ENCODE measurements at regions not wholly inside any gene's neighbourhood (a gene's known extent, or its start where the extent isn't known, plus 50 kb on each side); places are given as distances from the start of the nearest gene placed in this dataset.

- no peak for DNase-seq
These were observed 421.5 kb upstream of the USP24 start for GRCh38 chr1:55636696-55637095.

- DNase-seq: no peak
These were observed 420.7 kb upstream of the USP24 start for GRCh38 chr1:55635856-55636255.

- DNase-seq: no peak
These were observed 419.4 kb upstream of the USP24 start for GRCh38 chr1:55634516-55634915.

GRCh38 chr1:55632906-55633305 is 417.7 kb upstream of the USP24 start:
- no peak for DNase-seq

DNA sequence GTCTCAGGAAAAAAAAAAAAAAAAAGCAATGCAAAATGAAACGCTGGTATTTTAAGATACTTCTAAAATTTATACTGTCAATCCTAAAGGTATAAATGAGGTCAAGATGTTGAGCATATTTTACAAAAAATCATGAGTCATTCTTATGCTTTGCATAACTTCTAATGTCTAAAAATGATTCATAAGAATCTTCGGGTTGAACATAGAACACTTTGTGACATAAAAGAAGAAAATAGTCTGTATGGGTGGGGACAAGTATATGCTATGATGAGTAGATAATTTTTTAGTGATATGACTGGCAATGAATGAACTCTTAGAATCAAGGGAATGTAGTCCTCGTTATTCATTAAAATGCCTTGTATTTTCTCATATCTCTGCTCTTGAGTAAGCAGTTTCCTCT is 416.9 kb upstream of the USP24 start:
- DNase-seq: no peak

- no peak for DNase-seq
These were observed 416.3 kb upstream of the USP24 start for GRCh38 chr1:55631509-55631908.

DNA sequence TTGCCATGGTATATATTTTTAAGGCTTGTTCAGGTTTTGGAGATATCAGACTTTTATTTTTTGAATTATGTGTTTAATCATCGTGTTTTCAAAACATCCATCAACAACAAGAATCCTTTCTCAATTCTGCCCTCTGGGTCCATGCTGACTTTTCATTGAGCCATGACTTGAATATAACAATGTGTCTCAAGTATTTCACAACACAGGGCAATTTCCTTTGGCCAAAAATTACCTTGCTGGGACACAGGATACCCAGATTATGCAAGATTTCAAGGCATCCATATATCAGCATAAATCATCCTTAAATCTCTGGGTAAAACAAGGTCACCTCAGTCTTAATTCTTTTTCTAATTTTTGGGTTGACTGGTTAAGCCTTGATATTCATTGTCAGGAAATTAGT is 411.2 kb upstream of the USP24 start:
- DNase-seq: no peak

DNA sequence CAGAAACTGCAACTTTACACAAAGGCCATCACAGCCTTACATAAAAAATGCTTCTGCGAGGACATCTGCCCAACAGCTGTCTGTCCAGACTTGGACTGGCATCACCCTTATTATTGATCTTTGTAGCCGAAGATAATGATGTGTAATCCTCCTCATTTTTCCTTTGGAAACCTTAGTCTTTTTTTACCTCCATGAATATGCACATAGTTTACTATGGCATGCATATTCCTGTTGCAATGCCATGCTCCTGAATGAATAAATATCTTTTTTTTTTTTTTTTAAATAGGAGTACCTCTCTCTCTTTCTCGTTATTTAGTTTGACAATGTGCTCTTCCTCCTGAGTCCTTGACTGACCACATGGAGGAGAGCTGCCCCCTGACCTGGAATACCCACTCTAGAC is 409.6 kb upstream of the USP24 start:
- no peak for DNase-seq

GRCh38 chr1:55623311-55623710 is 408.1 kb upstream of the USP24 start:
- DNase-seq: no peak

DNA sequence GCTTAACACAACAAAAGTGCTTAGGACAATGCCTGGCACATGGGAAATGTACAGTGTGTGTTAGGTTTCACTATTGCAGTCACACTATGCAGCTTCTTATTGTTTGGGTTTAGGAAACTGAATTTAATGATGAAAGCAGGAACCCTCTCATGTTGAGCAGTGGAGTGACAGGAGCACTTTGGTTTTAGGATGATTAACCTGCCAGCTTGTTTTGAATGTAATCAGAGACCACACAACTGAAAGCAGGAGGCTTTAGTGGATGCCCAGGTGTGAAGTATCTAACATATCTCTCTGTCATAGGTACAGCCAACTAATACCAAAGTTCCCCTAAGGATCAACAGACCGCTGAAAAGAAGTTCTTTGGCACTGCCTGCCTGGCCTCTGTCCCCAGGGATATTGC is 406.9 kb upstream of the USP24 start:
- DNase-seq: no peak

- DNase-seq: no peak
These were observed 403.0 kb upstream of the USP24 start for GRCh38 chr1:55618199-55618598.

DNA sequence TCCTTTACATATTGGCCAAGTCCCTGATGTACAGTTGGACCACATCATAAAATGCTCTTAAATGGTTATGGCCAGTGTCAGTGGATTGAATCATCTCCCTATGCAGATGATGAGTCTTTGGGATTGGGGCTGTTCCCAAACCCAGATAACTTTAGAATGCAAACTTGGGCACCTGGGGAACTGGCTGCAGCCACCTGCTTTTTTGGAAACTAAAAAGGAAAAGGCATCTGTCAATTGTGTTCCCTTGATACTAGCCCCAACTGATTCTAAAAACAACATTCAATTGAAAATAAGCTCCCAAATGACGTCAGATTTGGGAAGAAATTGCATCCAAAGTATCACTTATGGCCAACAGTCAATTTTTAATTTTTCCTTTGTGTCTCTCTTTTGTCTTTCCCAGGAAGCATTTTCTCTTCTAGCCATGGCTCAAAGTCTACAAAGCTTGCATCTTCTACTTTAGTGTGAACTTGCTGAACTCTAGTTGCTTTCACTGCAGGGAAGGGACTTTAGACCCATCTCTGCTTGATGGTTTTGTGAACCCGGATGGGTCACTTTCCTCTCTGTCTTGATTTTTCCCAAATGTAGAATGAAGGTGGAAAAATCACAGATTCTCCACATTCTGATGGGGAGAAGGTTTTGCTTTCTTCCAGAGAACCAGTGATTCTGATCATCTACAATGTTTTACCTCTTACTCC is 402.3 kb upstream of the USP24 start:
- DNase-seq: no peak

DNA sequence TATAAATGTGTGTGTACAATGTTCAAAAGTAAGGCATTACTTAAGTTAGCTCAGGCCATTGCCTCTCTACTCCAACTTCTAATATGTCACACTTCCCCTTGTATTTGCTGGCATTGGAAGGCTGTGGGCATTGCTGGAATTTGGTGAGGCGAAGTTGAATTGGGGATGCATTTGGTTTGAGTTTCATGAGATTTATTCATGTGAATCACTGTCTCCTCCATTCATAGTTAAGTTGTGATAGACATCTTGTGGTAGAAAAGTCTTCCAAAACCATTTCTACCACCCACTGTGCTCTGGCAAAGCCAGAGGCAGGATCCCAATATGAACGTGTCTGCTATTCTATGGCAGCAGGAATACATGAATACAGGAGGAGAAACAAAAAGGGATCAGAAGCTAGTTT is 397.8 kb upstream of the USP24 start:
- no peak for DNase-seq

DNA sequence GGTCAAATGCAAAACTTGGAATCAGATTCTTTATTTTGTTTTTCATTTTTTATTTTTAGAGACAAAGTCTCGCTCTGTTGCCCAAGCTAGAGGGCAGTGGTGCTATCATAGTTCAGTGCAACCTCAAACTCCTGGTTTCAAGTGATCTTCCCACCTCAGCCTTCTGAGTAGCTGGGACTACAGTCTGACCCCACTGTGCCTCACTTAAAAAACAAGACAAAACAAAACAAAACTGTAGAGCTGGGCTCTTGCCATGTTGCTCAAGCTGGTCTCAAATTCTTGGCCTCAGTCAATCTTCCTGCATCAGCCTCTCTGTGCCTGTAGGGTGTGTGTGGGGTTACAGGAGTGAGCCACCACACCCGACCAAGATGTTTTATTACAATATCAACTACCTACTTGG is 396.0 kb upstream of the USP24 start:
- DNase-seq: no peak

DNA sequence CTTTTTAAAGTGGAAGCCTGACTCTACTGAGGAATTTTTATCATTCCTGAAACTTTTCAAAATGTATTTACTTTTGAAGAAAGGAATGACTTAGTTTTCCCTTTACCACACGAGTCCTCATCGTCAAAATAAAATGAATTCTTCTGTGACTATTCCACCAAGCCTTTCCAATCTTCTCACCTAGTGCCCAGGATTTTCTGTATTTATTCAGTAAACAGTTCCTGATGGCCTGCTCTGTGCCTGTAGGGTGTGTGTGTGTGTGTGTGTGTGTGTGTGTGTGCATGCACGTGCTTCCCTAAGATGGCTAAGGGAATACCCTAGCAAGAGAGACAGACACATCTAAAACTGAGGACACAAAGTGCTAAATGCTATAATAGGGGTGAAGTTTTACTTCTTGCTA is 395.0 kb upstream of the USP24 start:
- no peak for DNase-seq

DNA sequence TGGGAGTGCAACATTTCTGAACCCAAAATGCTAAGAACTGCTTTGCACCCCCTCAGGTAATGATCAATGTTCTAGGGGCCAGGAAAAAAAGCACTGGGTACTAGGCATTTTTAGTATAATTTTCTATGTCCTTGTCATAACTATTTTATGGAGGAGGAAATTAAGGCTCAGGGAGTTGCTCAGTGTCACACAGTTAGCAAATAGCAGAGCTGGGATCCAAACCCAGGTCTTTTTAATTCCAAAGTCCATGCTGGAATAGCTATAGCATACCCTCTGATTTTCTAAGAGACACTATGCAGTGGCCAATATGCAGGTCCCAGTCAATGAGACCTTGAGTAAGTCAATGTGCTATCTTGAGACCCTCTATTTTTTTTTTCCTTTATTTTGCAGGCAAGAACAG is 394.5 kb upstream of the USP24 start:
- no peak for DNase-seq

DNA sequence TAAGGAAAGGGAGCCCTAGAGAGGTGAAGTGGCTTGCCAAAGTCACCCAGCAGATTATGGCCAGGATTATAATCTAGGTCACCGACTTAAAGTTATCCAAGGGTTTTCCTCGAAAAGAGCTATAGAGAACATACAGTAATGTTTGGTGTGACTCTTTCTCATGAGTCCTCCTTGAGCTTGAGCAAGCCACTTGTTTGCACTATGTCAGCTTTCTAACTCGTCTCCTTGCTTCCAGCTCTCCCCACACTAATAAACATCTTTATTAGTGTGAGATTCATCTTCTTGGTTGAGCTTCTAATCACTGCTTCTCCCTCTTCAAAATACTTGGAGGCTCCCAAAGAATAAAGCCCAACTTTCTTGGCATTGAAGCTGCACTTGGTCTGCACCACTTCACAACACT is 390.0 kb upstream of the USP24 start:
- no peak for DNase-seq

GRCh38 chr1:55604749-55605148 is 389.6 kb upstream of the USP24 start:
- no peak for DNase-seq

DNA sequence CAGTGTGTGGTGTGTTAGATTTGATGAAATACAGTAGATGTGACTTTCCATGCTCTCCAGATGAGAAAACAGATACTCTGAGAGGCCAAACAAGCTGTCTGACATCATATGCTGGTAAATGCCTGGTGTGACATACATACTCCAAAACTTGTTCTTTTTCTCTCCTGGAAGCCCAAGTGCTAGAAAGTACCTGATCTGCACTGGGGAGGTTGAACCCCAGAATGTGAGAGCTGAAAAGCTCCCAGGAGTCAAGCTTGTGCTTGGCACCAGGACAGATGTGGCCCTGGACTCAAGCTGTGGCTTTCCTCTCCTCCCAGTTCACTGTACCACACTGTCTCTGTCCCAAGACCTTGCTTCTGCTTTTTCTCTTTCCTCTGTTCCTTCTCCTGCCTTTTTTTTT is 389.0 kb upstream of the USP24 start:
- no peak for DNase-seq

GRCh38 chr1:55600242-55600641 is 385.1 kb upstream of the USP24 start:
- no peak for DNase-seq

DNA sequence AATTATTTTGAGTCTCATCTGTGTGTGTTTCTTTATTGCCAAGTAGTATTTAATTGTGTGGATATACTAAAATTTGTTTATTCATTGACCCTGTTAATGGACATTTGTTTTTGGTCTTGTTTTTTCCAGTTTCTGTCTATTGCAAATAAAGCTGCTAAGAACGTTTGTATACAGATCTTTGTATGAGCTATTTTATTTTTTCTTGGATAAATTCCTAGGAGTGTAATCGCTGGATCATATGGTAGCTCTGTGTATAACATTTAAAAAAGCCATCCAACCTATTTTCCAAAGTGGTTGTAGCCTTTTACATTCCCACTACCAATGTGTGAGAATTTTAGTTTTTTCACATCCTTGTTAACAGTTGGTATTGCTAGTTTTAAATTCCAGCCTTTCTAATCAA is 382.7 kb upstream of the USP24 start:
- no peak for DNase-seq

- DNase-seq: no peak
These were observed 379.5 kb upstream of the USP24 start for GRCh38 chr1:55594701-55595100.

DNA sequence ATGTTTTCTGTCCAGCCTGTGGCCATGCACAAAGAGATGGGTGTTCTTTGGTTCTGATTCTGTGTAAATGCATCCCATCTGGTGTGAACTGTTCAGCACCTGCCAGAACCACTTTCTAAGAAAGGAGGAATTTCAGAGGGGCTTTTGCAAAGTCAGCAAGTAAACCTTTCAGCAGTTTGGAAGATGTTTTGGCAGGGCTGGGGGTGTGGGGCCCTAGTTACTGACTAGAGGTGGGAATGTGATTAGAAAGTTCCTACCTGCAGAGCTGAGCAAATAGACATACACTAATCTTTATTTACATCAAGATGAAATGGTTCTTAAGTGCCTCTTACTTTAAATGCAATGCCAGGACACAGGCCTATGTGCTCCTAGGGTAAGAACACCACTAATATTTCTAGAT is 378.1 kb upstream of the USP24 start:
- no peak for DNase-seq

DNA sequence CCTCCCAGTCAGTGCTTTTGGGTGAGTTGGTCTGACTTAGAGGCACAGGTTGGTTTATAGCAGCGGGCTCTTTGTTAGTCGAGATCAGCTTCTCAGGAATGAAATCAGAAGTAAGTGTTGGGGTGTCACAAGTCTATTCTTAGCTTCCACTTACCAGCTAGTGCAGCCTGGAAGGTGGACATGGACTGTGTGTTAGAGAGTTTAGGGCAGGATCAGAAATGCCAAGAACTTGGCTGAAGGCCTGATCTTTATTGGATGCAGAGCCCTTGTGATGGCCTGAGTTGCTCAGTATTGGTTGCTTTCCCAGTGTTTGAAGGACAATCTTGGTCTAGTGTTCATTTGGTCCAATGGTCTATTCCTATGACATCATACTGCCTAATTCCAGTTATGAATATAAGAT is 377.0 kb upstream of the USP24 start:
- no peak for DNase-seq

DNA sequence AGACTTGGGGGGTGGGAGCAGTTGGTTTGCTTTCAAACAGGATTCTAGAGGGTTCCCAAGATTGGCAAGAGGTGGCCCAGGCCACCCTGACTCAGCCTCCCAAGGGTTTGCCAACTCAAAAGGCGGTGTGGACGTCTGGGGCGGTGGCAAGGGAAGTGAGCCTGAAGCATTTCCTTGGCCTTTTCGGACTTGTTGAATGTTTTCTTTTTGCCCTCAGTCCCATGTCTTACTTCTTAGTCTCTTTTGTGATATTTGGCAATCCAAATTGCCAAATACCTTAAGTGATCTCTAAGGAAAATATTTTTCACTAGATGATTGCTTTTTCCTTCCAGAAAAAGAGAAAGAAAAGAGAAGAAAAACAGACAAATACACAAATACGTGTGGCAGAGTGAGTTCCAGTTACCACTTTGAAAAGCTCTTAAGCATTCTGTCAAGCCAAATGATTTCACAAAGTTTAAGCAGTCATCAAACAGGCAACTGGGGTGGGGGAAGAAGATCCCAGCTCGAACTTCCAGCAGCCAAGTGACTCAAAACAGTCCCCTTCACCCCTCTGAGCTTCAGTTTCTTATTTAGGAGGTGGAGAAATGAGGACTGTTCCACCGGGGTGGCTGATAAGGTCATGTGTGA is 374.6 kb upstream of the USP24 start:
- DNase-seq: no peak
